ENCODE measurements at regions not wholly inside any gene's neighbourhood (a gene's known extent, or its start where the extent isn't known, plus 50 kb on each side); places are given as distances from the start of the nearest gene placed in this dataset.

DNA sequence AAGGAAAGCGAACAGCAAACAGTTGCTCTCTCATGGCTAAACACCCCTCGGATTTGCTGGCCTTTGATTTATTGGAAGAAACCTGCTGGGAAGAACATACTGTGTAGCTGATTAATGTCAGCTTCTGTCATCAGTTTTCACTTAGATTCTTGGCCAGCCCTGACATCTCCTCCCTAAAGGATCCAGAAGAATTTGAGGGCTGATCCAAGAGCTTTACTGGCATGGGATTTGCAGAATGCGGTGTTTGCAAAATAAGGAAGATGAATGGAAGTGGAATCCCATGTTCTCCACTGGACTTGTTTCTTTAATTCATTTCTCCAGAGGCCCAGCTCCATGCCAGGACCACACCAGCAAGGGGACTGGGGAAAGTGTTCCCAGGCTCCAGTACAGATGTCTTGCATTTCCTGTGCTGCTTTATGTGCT lies 80.5 kb downstream of the RDH14 start:
- H3K36me3 ChIP-seq (ENCODE audit: control insufficient read depth, insufficient read depth, low read length), result no peaks in the 10 kb centered on the region
- H3K9ac ChIP-seq, result no peak overlapping the region
- no peaks in the 10 kb centered on the region for H3K79me2 ChIP-seq
- no peak overlapping the region for H3K4me2 ChIP-seq (ENCODE audit: low read length)
- no peaks in the 10 kb centered on the region for H3K9me3 ChIP-seq (ENCODE audit: control insufficient read depth, low read length)
- no peak overlapping the region for H3K27ac ChIP-seq
- TF ChIP-seq, protein P1, sequence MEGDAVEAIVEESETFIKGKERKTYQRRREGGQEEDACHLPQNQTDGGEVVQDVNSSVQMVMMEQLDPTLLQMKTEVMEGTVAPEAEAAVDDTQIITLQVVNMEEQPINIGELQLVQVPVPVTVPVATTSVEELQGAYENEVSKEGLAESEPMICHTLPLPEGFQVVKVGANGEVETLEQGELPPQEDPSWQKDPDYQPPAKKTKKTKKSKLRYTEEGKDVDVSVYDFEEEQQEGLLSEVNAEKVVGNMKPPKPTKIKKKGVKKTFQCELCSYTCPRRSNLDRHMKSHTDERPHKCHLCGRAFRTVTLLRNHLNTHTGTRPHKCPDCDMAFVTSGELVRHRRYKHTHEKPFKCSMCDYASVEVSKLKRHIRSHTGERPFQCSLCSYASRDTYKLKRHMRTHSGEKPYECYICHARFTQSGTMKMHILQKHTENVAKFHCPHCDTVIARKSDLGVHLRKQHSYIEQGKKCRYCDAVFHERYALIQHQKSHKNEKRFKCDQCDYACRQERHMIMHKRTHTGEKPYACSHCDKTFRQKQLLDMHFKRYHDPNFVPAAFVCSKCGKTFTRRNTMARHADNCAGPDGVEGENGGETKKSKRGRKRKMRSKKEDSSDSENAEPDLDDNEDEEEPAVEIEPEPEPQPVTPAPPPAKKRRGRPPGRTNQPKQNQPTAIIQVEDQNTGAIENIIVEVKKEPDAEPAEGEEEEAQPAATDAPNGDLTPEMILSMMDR (IDR thresholded peaks at IDR 0.05), result no peak
- H3K27me3 ChIP-seq (ENCODE audit: control insufficient read depth, insufficient read depth, low read length), result no peaks in the 10 kb centered on the region
- H2AFZ ChIP-seq, result no peak overlapping the region
- H3K4me3 ChIP-seq (ENCODE audit: low read depth, low read length), result no peak overlapping the region
- no peaks in the 10 kb centered on the region for H3K4me1 ChIP-seq

DNA sequence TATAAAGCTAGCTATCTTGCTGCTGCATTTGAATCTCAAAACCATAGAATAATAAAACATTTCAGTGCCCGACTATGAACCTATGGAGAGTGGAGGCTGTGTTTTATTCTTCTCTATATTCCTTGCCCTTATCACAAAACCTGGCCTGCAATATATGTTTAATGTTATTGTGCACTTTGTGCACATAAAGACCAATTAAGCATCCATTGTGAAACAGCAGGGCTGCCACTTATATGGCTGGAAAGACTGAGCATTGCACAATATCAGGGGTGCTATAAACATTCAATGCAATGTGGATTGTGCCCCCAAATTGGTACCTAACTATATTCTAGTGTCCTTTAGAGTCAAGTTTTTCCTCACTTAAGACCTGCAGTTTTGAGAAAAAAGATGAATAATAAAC lies 83.2 kb downstream of the RDH14 start:
- H3K9ac ChIP-seq, result no peak overlapping the region
- no peak overlapping the region for H2AFZ ChIP-seq
- no peaks in the 10 kb centered on the region for H3K79me2 ChIP-seq
- no peaks in the 10 kb centered on the region for H3K4me1 ChIP-seq
- no peaks in the 10 kb centered on the region for H3K27me3 ChIP-seq (ENCODE audit: control insufficient read depth, insufficient read depth, low read length)
- H3K36me3 ChIP-seq (ENCODE audit: control insufficient read depth, insufficient read depth, low read length), result no peaks in the 10 kb centered on the region
- no peaks in the 10 kb centered on the region for H3K9me3 ChIP-seq (ENCODE audit: control insufficient read depth, low read length)
- TF ChIP-seq, protein P1 (IDR thresholded peaks at IDR 0.05), result no peak
- no peak overlapping the region for H3K4me3 ChIP-seq (ENCODE audit: low read depth, low read length)
- H3K27ac ChIP-seq, result no peak overlapping the region
- no peak overlapping the region for H3K4me2 ChIP-seq (ENCODE audit: low read length)

DNA sequence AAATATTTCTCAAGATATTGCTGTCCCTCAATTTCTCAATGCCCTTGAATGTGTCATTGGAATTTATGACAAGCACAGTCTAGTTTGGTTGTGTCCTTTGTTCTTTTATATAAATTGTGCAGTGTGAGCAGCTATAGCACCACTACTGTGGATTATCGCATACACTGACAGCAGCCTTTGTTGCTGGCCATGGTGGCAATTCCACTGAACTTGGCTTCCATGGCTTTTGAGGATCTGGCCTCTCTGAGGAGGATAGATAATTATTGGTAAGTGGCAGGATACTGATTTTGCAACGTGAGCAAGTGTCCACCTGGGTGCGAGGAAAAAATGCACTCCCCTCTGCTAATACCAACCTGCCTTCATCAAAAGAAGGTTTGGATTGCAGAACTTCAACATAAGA lies 84.0 kb downstream of the RDH14 start:
- TF ChIP-seq, protein P1 (IDR thresholded peaks at IDR 0.05), result no peak

DNA sequence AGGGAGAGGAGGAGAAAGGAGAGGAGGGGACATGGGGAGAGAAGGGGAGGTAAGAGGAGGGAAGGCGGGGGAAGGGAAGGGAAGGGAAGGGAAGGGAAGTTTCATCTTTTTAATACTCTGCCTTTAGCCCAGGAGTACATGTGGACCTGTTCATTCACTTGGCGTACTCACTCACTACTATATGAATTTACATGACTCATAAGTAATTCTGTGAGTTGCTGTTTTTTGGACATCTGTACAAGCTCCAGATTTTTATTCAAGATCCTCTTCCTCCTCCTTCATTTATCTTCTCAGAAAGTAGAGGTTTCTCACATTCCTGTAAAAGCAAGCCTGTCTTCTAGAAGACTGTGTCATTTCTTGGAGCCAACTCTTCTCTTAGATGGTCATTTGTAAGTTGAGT lies 84.6 kb downstream of the RDH14 start:
- no peaks in the 10 kb centered on the region for H3K79me2 ChIP-seq
- TF ChIP-seq, protein P1 (IDR thresholded peaks at IDR 0.05), result no peak

More for the DNA sequence above, 84.0 kb downstream of the RDH14 start:
- no peaks in the 10 kb centered on the region for H3K36me3 ChIP-seq (ENCODE audit: control insufficient read depth, insufficient read depth, low read length)
- H3K9ac ChIP-seq, result no peak overlapping the region
- no peaks in the 10 kb centered on the region for H3K4me1 ChIP-seq
- no peaks in the 10 kb centered on the region for H3K9me3 ChIP-seq (ENCODE audit: control insufficient read depth, low read length)
- H2AFZ ChIP-seq, result no peak overlapping the region
- H3K4me2 ChIP-seq (ENCODE audit: low read length), result no peak overlapping the region
- H3K79me2 ChIP-seq, result no peaks in the 10 kb centered on the region
- H3K4me3 ChIP-seq (ENCODE audit: low read depth, low read length), result no peak overlapping the region
- H3K27me3 ChIP-seq (ENCODE audit: control insufficient read depth, insufficient read depth, low read length), result no peaks in the 10 kb centered on the region
- H3K27ac ChIP-seq, result no peak overlapping the region

DNA sequence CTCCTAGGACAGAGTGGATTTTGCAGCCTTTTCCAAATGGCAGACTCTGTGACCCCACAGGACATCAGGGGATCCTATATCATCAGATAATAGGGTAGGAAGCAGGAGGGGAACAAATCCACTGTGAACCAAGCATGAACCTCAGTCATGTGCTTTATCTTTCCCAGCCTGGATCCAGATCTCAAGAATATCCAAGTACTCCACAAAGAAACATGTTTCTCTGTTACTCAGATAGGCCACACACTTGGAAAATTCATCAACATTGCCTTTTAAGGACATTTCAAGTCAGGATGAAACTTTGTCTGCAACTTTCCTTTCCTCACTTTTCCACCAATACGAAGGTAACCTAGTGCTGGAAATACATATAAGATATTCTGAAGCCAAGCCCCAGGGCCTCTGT lies 85.8 kb downstream of the RDH14 start:
- H3K79me2 ChIP-seq, result no peaks in the 10 kb centered on the region
- H3K36me3 ChIP-seq (ENCODE audit: control insufficient read depth, insufficient read depth, low read length), result no peaks in the 10 kb centered on the region
- no peaks in the 10 kb centered on the region for H3K4me1 ChIP-seq
- no peak overlapping the region for H3K27ac ChIP-seq
- H3K27me3 ChIP-seq (ENCODE audit: control insufficient read depth, insufficient read depth, low read length), result no peaks in the 10 kb centered on the region
- no peak overlapping the region for H2AFZ ChIP-seq
- no peak overlapping the region for H3K9ac ChIP-seq
- TF ChIP-seq, protein P1 (IDR thresholded peaks at IDR 0.05), result no peak
- no peaks in the 10 kb centered on the region for H3K9me3 ChIP-seq (ENCODE audit: control insufficient read depth, low read length)
- no peak overlapping the region for H3K4me2 ChIP-seq (ENCODE audit: low read length)
- no peak overlapping the region for H3K4me3 ChIP-seq (ENCODE audit: low read depth, low read length)

More for the DNA sequence above, 84.6 kb downstream of the RDH14 start:
- H3K27me3 ChIP-seq (ENCODE audit: control insufficient read depth, insufficient read depth, low read length), result no peaks in the 10 kb centered on the region
- H3K9ac ChIP-seq, result no peak overlapping the region
- H2AFZ ChIP-seq, result no peak overlapping the region
- no peak overlapping the region for H3K4me2 ChIP-seq (ENCODE audit: low read length)
- no peak overlapping the region for H3K27ac ChIP-seq
- H3K9me3 ChIP-seq (ENCODE audit: control insufficient read depth, low read length), result no peaks in the 10 kb centered on the region
- H3K4me1 ChIP-seq, result no peaks in the 10 kb centered on the region
- H3K4me3 ChIP-seq (ENCODE audit: low read depth, low read length), result no peak overlapping the region
- no peaks in the 10 kb centered on the region for H3K36me3 ChIP-seq (ENCODE audit: control insufficient read depth, insufficient read depth, low read length)

Measured in parathyroid adenoma (tissue), 2 donors.